ENCODE measurements at regions not wholly inside any gene's neighbourhood (a gene's known extent, or its start where the extent isn't known, plus 50 kb on each side); places are given as distances from the start of the nearest gene placed in this dataset.

- Histone ChIP-seq H3K4me1 (ENCODE audit: control insufficient read depth, insufficient read depth, low read length) (no peaks in the 10 kb centered on the region), H3K14ac (replicated peaks; ENCODE audit: low read depth, low read length) (no peak overlapping the region), H3K18ac (ENCODE audit: low read depth, low read length) (no peak overlapping the region), H2AK5ac (ENCODE audit: low read depth, low read length) (no peak overlapping the region), H4K91ac (ENCODE audit: insufficient read depth, low read depth, low read length) (no peak overlapping the region), H3K36me3 (ENCODE audit: control insufficient read depth, insufficient read depth, low read length) (no peaks in the 10 kb centered on the region), H3K9ac (ENCODE audit: low read depth, low read length) (no peak overlapping the region), H2AFZ (replicated peaks; ENCODE audit: low read length, poor library complexity) (no peak overlapping the region), H3K79me1 (ENCODE audit: low read depth in 1 of 2, low read length in 2 of 2) (no peaks in the 10 kb centered on the region), H3K27me3 (ENCODE audit: control insufficient read depth, insufficient read depth, low read length) (peaks cover 3% of the 10 kb centered on the region), H3K9me3 (ENCODE audit: control insufficient read depth, insufficient read depth, low read length) (no peaks in the 10 kb centered on the region), H4K8ac (ENCODE audit: low read depth in 2 of 2, low read length in 2 of 2) (no peak overlapping the region), H2BK5ac (ENCODE audit: low read depth, low read length, poor library complexity, severe bottlenecking) (no peak overlapping the region), H3K4ac (ENCODE audit: low read depth, low read length) (no peak overlapping the region), H3K9me1 (ENCODE audit: insufficient read depth, low read length) (no peaks in the 10 kb centered on the region), H3K4me2 (ENCODE audit: low read depth, low read length) (no peak overlapping the region), H2AK9ac (replicated peaks; ENCODE audit: low read depth, low read length, poor library complexity) (no peak overlapping the region), H2BK120ac (ENCODE audit: low read depth, low read length) (no peak overlapping the region), H3K56ac (ENCODE audit: extremely low read depth, insufficient read depth, low read length) (no peak overlapping the region), H2BK20ac (ENCODE audit: low read depth, low read length) (no peak overlapping the region), H3K27ac (ENCODE audit: insufficient read depth, low read length) (no peak overlapping the region), H2BK15ac (ENCODE audit: low read depth, low read length) (no peak overlapping the region), H4K20me1 (ENCODE audit: insufficient read depth, low read length) (no peaks in the 10 kb centered on the region), H3K4me3 (ENCODE audit: insufficient read depth, low read depth, low read length) (no peak overlapping the region), H4K5ac (ENCODE audit: low read depth, low read length) (no peak overlapping the region), H3K23ac (ENCODE audit: low read depth, low read length) (no peak overlapping the region)
- WGBS, 2 experiments (ENCODE audit: extremely low coverage in 2 of 2, insufficient read length in 1 of 2): no CpG with 5 or more reads among the region's 16 CpGs
- intact Hi-C loops (cut with micrococcal nuclease): no loop called here
- ATAC-seq (ENCODE audit: low read depth): no peak
- POLR2A ChIA-PET (ENCODE audit: unreplicated experiment): no interaction called here
- CTCF ChIA-PET: no interaction called here
- dilution Hi-C loops (cut with HindIII; ENCODE audit: low sequenced_read_pairs, unreplicated experiment): no loop called here
- no TSS peak for BruUV-seq (replicated peaks)
- DNase-seq: no peak
- TF ChIP-seq, protein P1, sequence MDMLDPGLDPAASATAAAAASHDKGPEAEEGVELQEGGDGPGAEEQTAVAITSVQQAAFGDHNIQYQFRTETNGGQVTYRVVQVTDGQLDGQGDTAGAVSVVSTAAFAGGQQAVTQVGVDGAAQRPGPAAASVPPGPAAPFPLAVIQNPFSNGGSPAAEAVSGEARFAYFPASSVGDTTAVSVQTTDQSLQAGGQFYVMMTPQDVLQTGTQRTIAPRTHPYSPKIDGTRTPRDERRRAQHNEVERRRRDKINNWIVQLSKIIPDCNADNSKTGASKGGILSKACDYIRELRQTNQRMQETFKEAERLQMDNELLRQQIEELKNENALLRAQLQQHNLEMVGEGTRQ (IDR thresholded peaks at IDR 0.05; ENCODE audit: low read depth, low read length): no peak
- no peak for TF ChIP-seq SMC3 (IDR thresholded peaks at IDR 0.05; ENCODE audit: low read depth, low read length)
- TF ChIP-seq POLR2A (IDR thresholded peaks at IDR 0.05; ENCODE audit: low read depth, low read length): no peak
- TF ChIP-seq MAZ (IDR thresholded peaks at IDR 0.05; ENCODE audit: borderline replicate concordance, low read depth, low read length): no peak
- no peak for TF ChIP-seq RAD21 (IDR thresholded peaks at IDR 0.05; ENCODE audit: low read length)
- TF ChIP-seq RCOR1 (IDR thresholded peaks at IDR 0.05; ENCODE audit: insufficient replicate concordance, low read length): no peak
- TF ChIP-seq RFX5 (IDR thresholded peaks at IDR 0.05; ENCODE audit: low read depth, low read length): no peak
- TF ChIP-seq BHLHE40 (IDR thresholded peaks at IDR 0.05; ENCODE audit: low read depth, low read length): no peak
- in situ Hi-C loops (cut with MboI; ENCODE audit: low sequenced_read_pairs): no loop called here
Observed at GRCh38 chr20:57941604-57942381, 232.0 kb upstream of the PMEPA1 start.

Measured in IMR-90 (cell line).